EH (cell line): ENCODE measurements at regions not wholly inside any gene's neighbourhood (a gene's known extent, or its start where the extent isn't known, plus 50 kb on each side); places are given as distances from the start of the nearest gene placed in this dataset.
"Not testable (repeated sequence)": the region's sequence is repeated elsewhere in the genome, so short reads cannot be mapped to it uniquely, and the experiment has no call there.

Source experiments
- DNase-seq: peaks from one replicate; pipeline ENCODE4 v3.0.0-alpha.2; 2015; ENCODE audit warnings: low read depth

- no peak for DNase-seq
Observed at GRCh38 chr11:34794696-34795095, 121.5 kb downstream of the APIP start.

GRCh38 chr11:34793666-34794065 is 122.5 kb downstream of the APIP start:
- no peak for DNase-seq

GRCh38 chr11:34792814-34793258 is 123.3 kb downstream of the APIP start:
- DNase-seq: no peak

GRCh38 chr11:34791780-34792542 is 124.2 kb downstream of the APIP start:
- no peak for DNase-seq

- no peak for DNase-seq
Observed at GRCh38 chr11:34790620-34791019, 125.6 kb downstream of the APIP start.

- no peak for DNase-seq
Observed at GRCh38 chr11:34789196-34789834, 126.9 kb downstream of the APIP start.

- no peak for DNase-seq
Observed at GRCh38 chr11:34788642-34789041, 127.5 kb downstream of the APIP start.

- no peak for DNase-seq
Observed at GRCh38 chr11:34787895-34788294, 128.3 kb downstream of the APIP start.

GRCh38 chr11:34787348-34787747 is 128.8 kb downstream of the APIP start:
- DNase-seq: no peak

- no peak for DNase-seq
Observed at GRCh38 chr11:34784318-34784841, 131.8 kb downstream of the APIP start.

- no peak for DNase-seq
Observed at GRCh38 chr11:34783816-34784317, 132.3 kb downstream of the APIP start.

- not testable (repeated sequence) for DNase-seq
Observed at GRCh38 chr11:34781826-34782225, 134.4 kb downstream of the APIP start.

GRCh38 chr11:34775417-34775888 is 140.7 kb downstream of the APIP start:
- no peak for DNase-seq

GRCh38 chr11:34774604-34775003 is 141.6 kb downstream of the APIP start:
- DNase-seq: no peak

- no peak for DNase-seq
Observed at GRCh38 chr11:34773826-34774225, 142.4 kb downstream of the APIP start.

GRCh38 chr11:34773211-34773610 is 143.0 kb downstream of the APIP start:
- DNase-seq: no peak

GRCh38 chr11:34770111-34770510 is 146.1 kb downstream of the APIP start:
- DNase-seq: no peak

- no peak for DNase-seq
Observed at GRCh38 chr11:34769224-34769623, 147.0 kb downstream of the APIP start.

GRCh38 chr11:34762625-34763024 is 141.7 kb downstream of the EHF start:
- not testable (repeated sequence) for DNase-seq

GRCh38 chr11:34758262-34758661 is 137.4 kb downstream of the EHF start:
- no peak for DNase-seq

GRCh38 chr11:34757026-34757451 is 136.1 kb downstream of the EHF start:
- DNase-seq: no peak

GRCh38 chr11:34756591-34756990 is 135.7 kb downstream of the EHF start:
- no peak for DNase-seq

- no peak for DNase-seq
Observed at GRCh38 chr11:34755671-34756070, 134.8 kb downstream of the EHF start.
